H9 (cell line): ENCODE measurements at regions not wholly inside any gene's neighbourhood (a gene's known extent, or its start where the extent isn't known, plus 50 kb on each side); places are given as distances from the start of the nearest gene placed in this dataset.

Experiments used
- DNase-seq: peaks from one replicate; pipeline ENCODE4 v3.0.0-alpha.2; 2017
- H2AFZ ChIP-seq: one replicate; pipeline ENCODE4 v1.6.1; 2013; ENCODE audit warnings: mild to moderate bottlenecking, low read length, control low read depth, moderate library complexity
- H2AK5ac ChIP-seq: 2 replicates; pipeline ENCODE4 v1.6.1; 2013; ENCODE audit warnings: low read length, control low read depth, mixed read lengths; ENCODE audit not compliant: insufficient read length
- H2BK120ac ChIP-seq: one replicate; pipeline ENCODE4 v1.6.1; 2013; ENCODE audit warnings: low read depth, mild to moderate bottlenecking, low read length, control low read depth, inconsistent platforms; ENCODE audit not compliant: poor library complexity, severe bottlenecking
- H2BK12ac ChIP-seq: 2 replicates; pipeline ENCODE4 v1.6.1; 2013; ENCODE audit warnings: low read length, control low read depth, mixed read lengths, low read depth; ENCODE audit not compliant: insufficient read length
- H2BK15ac ChIP-seq: 2 replicates; pipeline ENCODE4 v1.6.1; 2013; ENCODE audit warnings: low read depth, low read length, control low read depth
- H2BK20ac ChIP-seq: one replicate; pipeline ENCODE4 v1.6.1; 2013; ENCODE audit warnings: low read depth, mild to moderate bottlenecking, low read length, control low read depth, inconsistent platforms; ENCODE audit not compliant: poor library complexity, severe bottlenecking
- H2BK5ac ChIP-seq: 2 replicates; pipeline ENCODE4 v1.6.1; 2013; ENCODE audit warnings: low read length, control low read depth, mixed read lengths; ENCODE audit not compliant: insufficient read length
- H3K14ac ChIP-seq: 2 replicates; pipeline ENCODE4 v1.6.1; 2013; ENCODE audit warnings: low read length, control low read depth; ENCODE audit not compliant: insufficient read depth
- H3K18ac ChIP-seq: 2 replicates; pipeline ENCODE4 v1.6.1; 2013; ENCODE audit warnings: low read depth, mild to moderate bottlenecking, mixed read lengths, low read length, control low read depth; ENCODE audit not compliant: insufficient read length
- H3K23ac ChIP-seq: 2 replicates; pipeline ENCODE4 v1.6.1; 2013; ENCODE audit warnings: low read length, control low read depth, mixed read lengths, low read depth; ENCODE audit not compliant: insufficient read length
- H3K23me2 ChIP-seq: 2 replicates; pipeline ENCODE4 v1.6.1; 2013; ENCODE audit warnings: low read depth, mild to moderate bottlenecking, mixed read lengths, low read length, control low read depth; ENCODE audit not compliant: insufficient read length, poor library complexity, severe bottlenecking
- H3K27ac ChIP-seq: 2 replicates; pipeline ENCODE4 v1.5.1; 2013; ENCODE audit warnings: low read length, control low read depth, mixed read lengths, low read depth; ENCODE audit not compliant: insufficient read length
- H3K27me3 ChIP-seq: 2 replicates; pipeline ENCODE4 v1.6.1; 2013; ENCODE audit warnings: low read length, control low read depth, inconsistent platforms; ENCODE audit not compliant: insufficient read depth
- H3K4ac ChIP-seq: 2 replicates; pipeline ENCODE4 v1.6.1; 2013; ENCODE audit warnings: low read depth, mild to moderate bottlenecking, control low read depth, inconsistent platforms, low read length, moderate library complexity
- H3K4me1 ChIP-seq: 2 replicates; pipeline ENCODE4 v1.6.1; 2013; ENCODE audit warnings: low read length, control low read depth, inconsistent platforms; ENCODE audit not compliant: insufficient read depth
- H3K4me2 ChIP-seq: 2 replicates; pipeline ENCODE4 v1.6.1; 2013; ENCODE audit warnings: low read length, control low read depth, mixed read lengths; ENCODE audit not compliant: insufficient read length, insufficient read depth
- H3K56ac ChIP-seq: 2 replicates; pipeline ENCODE4 v1.6.1; 2013; ENCODE audit warnings: low read depth, mild to moderate bottlenecking, mixed read lengths, low read length, control low read depth; ENCODE audit not compliant: insufficient read length
- H3K79me1 ChIP-seq: 2 replicates; pipeline ENCODE4 v1.6.1; 2013; ENCODE audit warnings: low read depth, mild to moderate bottlenecking, moderate library complexity, low read length, control low read depth, inconsistent platforms; ENCODE audit not compliant: insufficient read depth, poor library complexity, severe bottlenecking
- H3K79me2 ChIP-seq: 2 replicates; pipeline ENCODE4 v1.6.1; 2013; ENCODE audit warnings: low read length, control low read depth, inconsistent platforms; ENCODE audit not compliant: insufficient read depth
- H3K9ac ChIP-seq: 2 replicates; pipeline ENCODE4 v1.6.1; 2013; ENCODE audit warnings: low read length, control low read depth, mixed read lengths; ENCODE audit not compliant: insufficient read length; ENCODE audit errors: extremely low read depth
- H3K9me3 ChIP-seq: one replicate; pipeline ENCODE4 v1.6.1; 2013; ENCODE audit warnings: low read depth, low read length, inconsistent platforms; ENCODE audit not compliant: control insufficient read depth
- H3T11ph ChIP-seq: one replicate; pipeline ENCODE4 v1.6.1; 2013; ENCODE audit warnings: mild to moderate bottlenecking, low read length, control low read depth, inconsistent platforms
- H4K20me1 ChIP-seq: one replicate; pipeline ENCODE4 v1.6.1; 2013; ENCODE audit not compliant: control insufficient read depth, insufficient read length, insufficient read depth
- H4K5ac ChIP-seq: 2 replicates; pipeline ENCODE4 v1.6.1; 2013; ENCODE audit warnings: low read depth, mild to moderate bottlenecking, mixed read lengths, low read length, control low read depth; ENCODE audit not compliant: insufficient read length
- H4K8ac ChIP-seq: replicated peaks from 2 replicates; pipeline ENCODE4 v1.6.1; 2013; ENCODE audit warnings: low read length, control low read depth, mixed read lengths, low read depth; ENCODE audit not compliant: insufficient read length
- H4K91ac ChIP-seq: 2 replicates; pipeline ENCODE4 v1.6.1; 2013; ENCODE audit warnings: low read depth, mild to moderate bottlenecking, moderate library complexity, mixed read lengths, low read length, control low read depth; ENCODE audit not compliant: insufficient read length
- H3K27ac Mint-ChIP-seq, 3 experiments: 2 replicates in 2 of 3; 3 replicates in 1 of 3; pipeline ENCODE4 v1.8.0; 2020 to 2021; ENCODE audit warnings: mixed read lengths in 3 of 3, mild to moderate bottlenecking in 1 of 3, moderate library complexity in 1 of 3
- H3K27me3 Mint-ChIP-seq: 2 replicates; pipeline ENCODE4 v1.8.0; 2021; ENCODE audit warnings: low read depth, mild to moderate bottlenecking, moderate library complexity, mixed read lengths
- H3K36me3 Mint-ChIP-seq, 3 experiments: 2 replicates in 2 of 3; 3 replicates in 1 of 3; pipeline ENCODE4 v1.8.0; 2020 to 2021; ENCODE audit warnings: low read depth in 3 of 3, mixed read lengths in 3 of 3; ENCODE audit not compliant: insufficient read depth in 1 of 3
- H3K4me1 Mint-ChIP-seq, 2 experiments: 2 replicates each; pipeline ENCODE4 v1.8.0; 2020; ENCODE audit warnings: mixed read lengths in 2 of 2
- H3K4me3 Mint-ChIP-seq, 2 experiments: 2 replicates in 1 of 2; 3 replicates in 1 of 2; pipeline ENCODE4 v1.8.0; 2020 to 2021; ENCODE audit warnings: mild to moderate bottlenecking in 2 of 2, mixed read lengths in 2 of 2, moderate library complexity in 1 of 2
- H3K9me3 Mint-ChIP-seq, 2 experiments: 2 replicates in 1 of 2; 3 replicates in 1 of 2; pipeline ENCODE4 v1.8.0; 2020; ENCODE audit warnings: mild to moderate bottlenecking in 2 of 2, mixed read lengths in 2 of 2, moderate library complexity in 1 of 2
- WGBS: extraction: QIAGEN DNeasy Blood & Tissue Kit; methylation state at CpG from one replicate; pipeline ENCODE4 v1.1.7; 2013; ENCODE audit warnings: missing lambda C conversion rate, low lambda C conversion rate, mixed read lengths; ENCODE audit not compliant: insufficient read length; ENCODE audit errors: extremely low coverage; 5-methylcytosine and 5-hydroxymethylcytosine counted together
- TF ChIP-seq, protein P1 (sequence below): fragments of 200-600 bp; sonication (generic); conservative IDR thresholded peaks from 3 replicates; pipeline ENCODE4 v1.8.0; 2021; ENCODE audit warnings: antibody characterized with exemption, mild to moderate bottlenecking

DNA sequence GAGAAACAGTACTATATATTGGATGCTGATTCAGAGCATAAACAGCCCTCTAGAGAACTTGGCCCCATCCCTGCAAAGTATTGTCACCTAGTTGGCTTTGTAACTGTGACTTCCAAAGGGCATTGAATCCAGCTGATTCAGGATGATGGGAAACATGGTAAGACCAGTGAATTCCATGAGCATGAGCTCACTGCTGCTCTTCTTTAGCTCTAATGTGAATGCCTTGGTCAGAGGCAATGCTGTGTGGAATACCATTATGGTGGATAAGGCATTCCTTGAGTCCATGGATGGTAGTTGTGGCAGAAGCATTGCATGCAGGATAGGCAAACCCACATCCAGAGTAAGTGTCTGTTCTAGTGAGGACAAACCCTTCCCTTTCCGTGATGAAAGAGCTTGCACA, 365.6 kb upstream of the EDA2R start:
- WGBS: no CpG with 5 or more reads among the region's 1 CpG
- peaks cover 63 to 70% of the 10 kb centered on the region in 2 experiments for H3K9me3 Mint-ChIP-seq
- TF ChIP-seq, protein P1, sequence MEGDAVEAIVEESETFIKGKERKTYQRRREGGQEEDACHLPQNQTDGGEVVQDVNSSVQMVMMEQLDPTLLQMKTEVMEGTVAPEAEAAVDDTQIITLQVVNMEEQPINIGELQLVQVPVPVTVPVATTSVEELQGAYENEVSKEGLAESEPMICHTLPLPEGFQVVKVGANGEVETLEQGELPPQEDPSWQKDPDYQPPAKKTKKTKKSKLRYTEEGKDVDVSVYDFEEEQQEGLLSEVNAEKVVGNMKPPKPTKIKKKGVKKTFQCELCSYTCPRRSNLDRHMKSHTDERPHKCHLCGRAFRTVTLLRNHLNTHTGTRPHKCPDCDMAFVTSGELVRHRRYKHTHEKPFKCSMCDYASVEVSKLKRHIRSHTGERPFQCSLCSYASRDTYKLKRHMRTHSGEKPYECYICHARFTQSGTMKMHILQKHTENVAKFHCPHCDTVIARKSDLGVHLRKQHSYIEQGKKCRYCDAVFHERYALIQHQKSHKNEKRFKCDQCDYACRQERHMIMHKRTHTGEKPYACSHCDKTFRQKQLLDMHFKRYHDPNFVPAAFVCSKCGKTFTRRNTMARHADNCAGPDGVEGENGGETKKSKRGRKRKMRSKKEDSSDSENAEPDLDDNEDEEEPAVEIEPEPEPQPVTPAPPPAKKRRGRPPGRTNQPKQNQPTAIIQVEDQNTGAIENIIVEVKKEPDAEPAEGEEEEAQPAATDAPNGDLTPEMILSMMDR: no peak

More for the DNA sequence above, 365.6 kb upstream of the EDA2R start:
- H3K79me2 ChIP-seq: no peaks in the 10 kb centered on the region
- no peaks in the 10 kb centered on the region for H3K27me3 ChIP-seq
- H2AK5ac ChIP-seq: no peak overlapping the region
- H3K4me1 Mint-ChIP-seq: no peaks in the 10 kb centered on the region; a peak in 1 of 4 replicates
- H4K8ac ChIP-seq: no peak overlapping the region
- no peak overlapping the region for H4K5ac ChIP-seq
- no peak overlapping the region for H3K27ac ChIP-seq
- H3K4me3 Mint-ChIP-seq: no peak overlapping the region
- no peak overlapping the region for H3K23ac ChIP-seq
- H3K36me3 Mint-ChIP-seq: peaks cover 0 to 7% (median 2%) of the 10 kb centered on the region in 3 experiments; a peak in 5 of 7 replicates
- no peak overlapping the region for H2BK20ac ChIP-seq
- no peak overlapping the region for H3T11ph ChIP-seq
- H3K18ac ChIP-seq: no peak overlapping the region
- no peaks in the 10 kb centered on the region for H3K4me1 ChIP-seq
- no peak overlapping the region for H3K56ac ChIP-seq
- no peaks in the 10 kb centered on the region for H3K23me2 ChIP-seq
- H3K27ac Mint-ChIP-seq: no peak overlapping the region
- H2BK12ac ChIP-seq: no peak overlapping the region
- no peak overlapping the region for H3K4me2 ChIP-seq
- H2BK15ac ChIP-seq: no peak overlapping the region
- H3K79me1 ChIP-seq: no peaks in the 10 kb centered on the region
- DNase-seq: no peak
- H4K20me1 ChIP-seq: no peaks in the 10 kb centered on the region
- no peak overlapping the region for H2BK5ac ChIP-seq
- H3K14ac ChIP-seq: no peak overlapping the region
- no peak overlapping the region for H3K4ac ChIP-seq
- no peaks in the 10 kb centered on the region; the same call in 1 of the 2 replicates for H3K27me3 Mint-ChIP-seq
- no peak overlapping the region for H4K91ac ChIP-seq
- no peak overlapping the region for H2AFZ ChIP-seq
- H3K9me3 ChIP-seq: peaks cover 38% of the 10 kb centered on the region
- H3K9ac ChIP-seq: no peak overlapping the region
- no peak overlapping the region for H2BK120ac ChIP-seq
